SK-N-SH (cell line): ENCODE measurements at regions not wholly inside any gene's neighbourhood (a gene's known extent, or its start where the extent isn't known, plus 50 kb on each side); places are given as distances from the start of the nearest gene placed in this dataset.
"Not testable (repeated sequence)": the region's sequence is repeated elsewhere in the genome, so short reads cannot be mapped to it uniquely, and the experiment has no call there.

Experiments used
- CTCF ChIA-PET: fragments of 300-600, 350-600 bp; formaldehyde crosslinking; extraction: SDS; loops from one replicate; lab custom pipeline; 2021; lab: Yijun Ruan, JAX
- POLR2A ChIA-PET: fragments of 350-600 bp; sonication (Branson Sonifier 250); formaldehyde crosslinking; extraction: SDS; loops from one replicate; lab custom pipeline; 2020; ENCODE audit warnings: antibody characterized with exemption, inconsistent platforms; lab: Yijun Ruan, JAX
- DNase-seq: peaks from one replicate; pipeline ENCODE4 v3.0.0; 2012
- H2AFZ ChIP-seq: fragments of 200-600 bp; sonication (generic); 2 replicates; pipeline ENCODE4 v1.8.1; 2016; ENCODE audit warnings: antibody characterized with exemption, mild to moderate bottlenecking, low read depth
- H3F3A ChIP-seq: fragments of 200-600 bp; sonication (generic); replicated peaks from 2 replicates; pipeline ENCODE3; 2016; ENCODE audit warnings: antibody characterized with exemption, mild to moderate bottlenecking; ENCODE audit not compliant: insufficient read depth
- H3K27ac ChIP-seq, 2 experiments: fragments of 200-500 bp in 1 of 2; fragments of 200-600 bp in 1 of 2; sonication (Bioruptor generic) in 1 of 2; sonication (generic), shearing (Covaris generic) in 1 of 2; 2 replicates each; pipeline versions ENCODE4 v1.5.1 to v1.6.1; 2014 to 2016; ENCODE audit warnings: low read depth in 2 of 2, inconsistent platforms in 1 of 2, low read length in 1 of 2, mild to moderate bottlenecking in 1 of 2, mixed read lengths in 1 of 2
- H3K27me3 ChIP-seq: fragments of 200-600 bp; sonication (generic), shearing (Covaris generic); 2 replicates; pipeline ENCODE4 v1.6.1; 2016; ENCODE audit warnings: mixed run types; ENCODE audit not compliant: insufficient read depth
- H3K36me3 ChIP-seq, 2 experiments: fragments of 200-500 bp in 1 of 2; fragments of 200-600 bp in 1 of 2; sonication (Bioruptor generic) in 1 of 2; sonication (generic) in 1 of 2; replicated peaks in 1 of 2; 2 replicates each; pipeline versions ENCODE3 to v1.5.1; 2014 to 2016; ENCODE audit warnings: low read length in 1 of 2, mild to moderate bottlenecking in 1 of 2; ENCODE audit not compliant: insufficient read depth in 2 of 2, control insufficient read depth in 1 of 2
- H3K4me1 ChIP-seq, 2 experiments: fragments of 200-500 bp in 1 of 2; fragments of 200-600 bp in 1 of 2; sonication (Bioruptor generic) in 1 of 2; sonication (generic), shearing (Covaris generic) in 1 of 2; 2 replicates each; pipeline versions ENCODE4 v1.5.1 to v1.6.1; 2014 to 2016; ENCODE audit warnings: low read depth in 1 of 2, low read length in 1 of 2, mixed run types in 1 of 2; ENCODE audit not compliant: insufficient read depth in 2 of 2, control insufficient read depth in 1 of 2
- H3K4me2 ChIP-seq: fragments of 200-600 bp; sonication (generic), shearing (Covaris generic); 2 replicates; pipeline ENCODE4 v1.6.1; 2017; ENCODE audit warnings: mixed run types
- H3K4me3 ChIP-seq, 2 experiments: fragments of 200-500 bp in 1 of 2; fragments of 200-600 bp in 1 of 2; sonication (Bioruptor generic) in 1 of 2; sonication (generic), shearing (Covaris generic) in 1 of 2; 2 replicates each; pipeline versions ENCODE4 v1.5.1 to v1.8.1; 2014 to 2016; ENCODE audit warnings: low read depth in 2 of 2, inconsistent platforms in 1 of 2, low read length in 1 of 2, mild to moderate bottlenecking in 1 of 2, mixed read lengths in 1 of 2, moderate library complexity in 1 of 2
- H3K79me2 ChIP-seq: fragments of 200-600 bp; sonication (generic); 2 replicates; pipeline ENCODE4 v1.8.1; 2017; ENCODE audit warnings: mild to moderate bottlenecking; ENCODE audit not compliant: insufficient read depth
- H3K9ac ChIP-seq: fragments of 200-600 bp; sonication (generic); 2 replicates; pipeline ENCODE4 v1.6.1; 2017; ENCODE audit warnings: mixed run types
- H3K9me2 ChIP-seq: fragments of 200-600 bp; sonication (generic); 2 replicates; pipeline ENCODE4 v1.6.1; 2017; ENCODE audit warnings: mixed run types
- H3K9me3 ChIP-seq: fragments of 200-600 bp; sonication (generic); 2 replicates; pipeline ENCODE4 v1.6.1; 2017; ENCODE audit warnings: mixed run types, mild to moderate bottlenecking, moderate library complexity
- H4K20me1 ChIP-seq: fragments of 200-600 bp; sonication (generic); 2 replicates; pipeline ENCODE4 v1.6.1; 2017; ENCODE audit warnings: mild to moderate bottlenecking, mixed run types; ENCODE audit not compliant: insufficient read depth
- ELF1 ChIP-seq: IDR thresholded peaks from 2 replicates; pipeline ENCODE4 v1.4.0; 2012
- EZH2phosphoT487 ChIP-seq: fragments of 200-600 bp; sonication (generic); IDR thresholded peaks from 2 replicates; pipeline ENCODE4 v1.6.1; 2017; ENCODE audit warnings: low read depth, mixed run types, mild to moderate bottlenecking, antibody characterized with exemption, moderate library complexity, borderline replicate concordance
- FOXJ3 ChIP-seq: sonication (generic); formaldehyde crosslinking; IDR thresholded peaks from 2 replicates; pipeline ENCODE4 v1.5.1; 2020; ENCODE audit warnings: mild to moderate bottlenecking, missing genetic modification reagents
- MXI1 ChIP-seq: IDR thresholded peaks from 2 replicates; pipeline ENCODE4 v1.6.1; 2012; ENCODE audit warnings: mild to moderate bottlenecking, low read depth, low read length, improper control_type of control experiment
- RAD21 ChIP-seq: IDR thresholded peaks from 2 replicates; pipeline ENCODE4 v1.6.1; 2012; ENCODE audit warnings: mild to moderate bottlenecking, low read length
- RXRA ChIP-seq: IDR thresholded peaks from 2 replicates; pipeline ENCODE4 v1.4.0; 2012; ENCODE audit warnings: low read depth, mild to moderate bottlenecking, borderline replicate concordance
- TCF12 ChIP-seq: IDR thresholded peaks from 2 replicates; pipeline ENCODE4 v1.4.0; 2012
- WGBS: methylation state at CpG from one replicate; pipeline ENCODE4 v1.1.6; 2017; ENCODE audit warnings: low lambda C conversion rate; 5-methylcytosine and 5-hydroxymethylcytosine counted together
- TF ChIP-seq, protein P1 (sequence below): IDR thresholded peaks from 2 replicates; pipeline ENCODE4 v1.4.0; 2012; ENCODE audit warnings: low read depth, borderline replicate concordance
- TF ChIP-seq, protein P2 (sequence below): IDR thresholded peaks from 2 replicates; pipeline ENCODE4 v1.4.0; 2012; ENCODE audit warnings: low read depth, borderline replicate concordance
- TF ChIP-seq, protein P3 (sequence below): fragments of 200-600 bp; sonication (generic); IDR thresholded peaks from 2 replicates; pipeline ENCODE4 v1.6.1; 2017; ENCODE audit warnings: antibody characterized with exemption, mild to moderate bottlenecking, moderate library complexity

DNA sequence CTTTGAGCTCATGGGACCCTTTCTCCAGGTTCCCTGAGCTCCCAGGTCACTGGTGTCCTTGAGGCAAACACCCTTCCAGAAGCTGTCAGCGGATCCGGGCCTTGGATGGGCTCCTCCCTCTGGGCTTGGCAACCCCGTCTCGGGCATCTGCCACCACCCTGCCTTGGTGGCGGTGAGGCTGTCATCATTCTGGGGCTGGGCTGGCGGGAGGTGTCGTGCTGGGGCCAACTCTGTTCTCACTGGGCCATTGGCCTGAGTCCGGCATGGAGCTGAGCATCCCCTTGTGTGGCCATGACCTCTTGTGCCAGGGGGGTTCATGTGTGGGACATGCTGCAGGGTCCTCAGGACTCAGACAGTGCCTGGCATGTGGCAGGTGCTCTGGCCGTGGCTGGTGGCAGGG, 197.6 kb downstream of the LAT start:
- Histone ChIP-seq H3K4me2 (no peak overlapping the region), H2AFZ (no peak overlapping the region), H3K36me3 (no peaks in the 10 kb centered on the region), H3K27ac (peak overlapping the region in 1 of 2 experiments; percentile 56; a peak in 2 of 4 replicates), H3F3A (no peaks in the 10 kb centered on the region), H3K27me3 (no peaks in the 10 kb centered on the region), H3K4me3 (no peak overlapping the region), H3K9me3 (no peaks in the 10 kb centered on the region), H3K79me2 (no peaks in the 10 kb centered on the region), H3K4me1 (peaks cover 0 to 47% of the 10 kb centered on the region in 2 experiments; a peak in 1 of 4 replicates), H3K9me2 (no peaks in the 10 kb centered on the region), H4K20me1 (no peaks in the 10 kb centered on the region), H3K9ac (no peak overlapping the region)
- ChIA-PET POLR2A (no interaction called here), CTCF (interaction anchor here (1.0 kb wide), 1 partner anchor 12 kb away, joined by 3 read pairs; no protein-coding TSS in a partner anchor)
- WGBS = 100% methylated on average over 2 of the region's 9 CpGs
- no peak for TF ChIP-seq RAD21
- TF ChIP-seq TCF12 = no peak
- no peak for TF ChIP-seq FOXJ3 (CRISPR knock-in tag)
- TF ChIP-seq MXI1 = no peak
- no peak for TF ChIP-seq ELF1
- TF ChIP-seq EZH2phosphoT487 = no peak
- TF ChIP-seq RXRA = no peak
- TF ChIP-seq, protein P1, sequence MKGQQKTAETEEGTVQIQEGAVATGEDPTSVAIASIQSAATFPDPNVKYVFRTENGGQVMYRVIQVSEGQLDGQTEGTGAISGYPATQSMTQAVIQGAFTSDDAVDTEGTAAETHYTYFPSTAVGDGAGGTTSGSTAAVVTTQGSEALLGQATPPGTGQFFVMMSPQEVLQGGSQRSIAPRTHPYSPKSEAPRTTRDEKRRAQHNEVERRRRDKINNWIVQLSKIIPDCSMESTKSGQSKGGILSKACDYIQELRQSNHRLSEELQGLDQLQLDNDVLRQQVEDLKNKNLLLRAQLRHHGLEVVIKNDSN = no peak
- TF ChIP-seq, protein P2, sequence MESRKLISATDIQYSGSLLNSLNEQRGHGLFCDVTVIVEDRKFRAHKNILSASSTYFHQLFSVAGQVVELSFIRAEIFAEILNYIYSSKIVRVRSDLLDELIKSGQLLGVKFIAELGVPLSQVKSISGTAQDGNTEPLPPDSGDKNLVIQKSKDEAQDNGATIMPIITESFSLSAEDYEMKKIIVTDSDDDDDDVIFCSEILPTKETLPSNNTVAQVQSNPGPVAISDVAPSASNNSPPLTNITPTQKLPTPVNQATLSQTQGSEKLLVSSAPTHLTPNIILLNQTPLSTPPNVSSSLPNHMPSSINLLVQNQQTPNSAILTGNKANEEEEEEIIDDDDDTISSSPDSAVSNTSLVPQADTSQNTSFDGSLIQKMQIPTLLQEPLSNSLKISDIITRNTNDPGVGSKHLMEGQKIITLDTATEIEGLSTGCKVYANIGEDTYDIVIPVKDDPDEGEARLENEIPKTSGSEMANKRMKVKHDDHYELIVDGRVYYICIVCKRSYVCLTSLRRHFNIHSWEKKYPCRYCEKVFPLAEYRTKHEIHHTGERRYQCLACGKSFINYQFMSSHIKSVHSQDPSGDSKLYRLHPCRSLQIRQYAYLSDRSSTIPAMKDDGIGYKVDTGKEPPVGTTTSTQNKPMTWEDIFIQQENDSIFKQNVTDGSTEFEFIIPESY = no peak
- TF ChIP-seq, protein P3, sequence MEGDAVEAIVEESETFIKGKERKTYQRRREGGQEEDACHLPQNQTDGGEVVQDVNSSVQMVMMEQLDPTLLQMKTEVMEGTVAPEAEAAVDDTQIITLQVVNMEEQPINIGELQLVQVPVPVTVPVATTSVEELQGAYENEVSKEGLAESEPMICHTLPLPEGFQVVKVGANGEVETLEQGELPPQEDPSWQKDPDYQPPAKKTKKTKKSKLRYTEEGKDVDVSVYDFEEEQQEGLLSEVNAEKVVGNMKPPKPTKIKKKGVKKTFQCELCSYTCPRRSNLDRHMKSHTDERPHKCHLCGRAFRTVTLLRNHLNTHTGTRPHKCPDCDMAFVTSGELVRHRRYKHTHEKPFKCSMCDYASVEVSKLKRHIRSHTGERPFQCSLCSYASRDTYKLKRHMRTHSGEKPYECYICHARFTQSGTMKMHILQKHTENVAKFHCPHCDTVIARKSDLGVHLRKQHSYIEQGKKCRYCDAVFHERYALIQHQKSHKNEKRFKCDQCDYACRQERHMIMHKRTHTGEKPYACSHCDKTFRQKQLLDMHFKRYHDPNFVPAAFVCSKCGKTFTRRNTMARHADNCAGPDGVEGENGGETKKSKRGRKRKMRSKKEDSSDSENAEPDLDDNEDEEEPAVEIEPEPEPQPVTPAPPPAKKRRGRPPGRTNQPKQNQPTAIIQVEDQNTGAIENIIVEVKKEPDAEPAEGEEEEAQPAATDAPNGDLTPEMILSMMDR = no peak
- no peak for DNase-seq

DNA sequence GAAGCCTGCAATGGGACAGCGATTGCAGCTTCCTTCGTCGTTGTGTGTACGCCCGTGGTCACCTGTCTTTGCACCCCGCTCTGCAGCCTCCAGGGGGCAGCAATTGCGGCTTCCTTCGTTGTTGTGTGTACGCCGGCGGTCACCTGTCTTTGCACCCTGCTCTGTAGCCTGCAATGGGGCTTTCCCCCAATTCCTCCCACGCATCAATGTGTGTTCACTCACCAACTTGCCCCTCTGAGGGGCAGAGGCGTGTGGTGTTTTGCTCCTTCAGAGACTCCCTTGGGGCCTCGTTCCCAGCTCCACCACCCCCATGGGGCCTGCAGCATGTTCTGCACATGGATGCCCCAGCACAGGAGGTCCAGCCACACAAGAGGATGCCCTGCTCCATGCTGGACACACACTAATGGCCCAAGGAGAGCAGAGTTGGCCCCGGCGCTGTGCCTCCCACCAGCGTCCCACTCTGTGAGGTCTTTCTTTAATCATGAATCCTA, 197.1 kb downstream of the LAT start:
- H3K9ac ChIP-seq, H3K79me2 ChIP-seq, H3K4me3 ChIP-seq, H3K36me3 ChIP-seq, H3K9me2 ChIP-seq, H3F3A ChIP-seq, H4K20me1 ChIP-seq, H2AFZ ChIP-seq, H3K4me2 ChIP-seq, H3K27me3 ChIP-seq, POLR2A ChIA-PET, DNase-seq, H3K9me3 ChIP-seq: not testable (repeated sequence)
- 81% methylated on average over 17 of the region's 17 CpGs for WGBS
- Histone ChIP-seq H3K27ac (peak overlapping the region in 1 of 2 experiments; percentile 56; a peak in 2 of 4 replicates), H3K4me1 (peaks cover 0 to 52% of the 10 kb centered on the region in 2 experiments; a peak in 1 of 4 replicates)
- CTCF ChIA-PET = interaction anchor here (0.6 to 1.0 kb wide), 2 partner anchors 11 to 850 kb away, joined by 3 read pairs; no protein-coding TSS in a partner anchor
- TF ChIP-seq, protein P3 = 0 out of 2 replicates have a peak, but pooled peaks have one; percentile 16
- TF ChIP-seq, all 33 proteins: peak for 1; not testable (repeated sequence) for 32

DNA sequence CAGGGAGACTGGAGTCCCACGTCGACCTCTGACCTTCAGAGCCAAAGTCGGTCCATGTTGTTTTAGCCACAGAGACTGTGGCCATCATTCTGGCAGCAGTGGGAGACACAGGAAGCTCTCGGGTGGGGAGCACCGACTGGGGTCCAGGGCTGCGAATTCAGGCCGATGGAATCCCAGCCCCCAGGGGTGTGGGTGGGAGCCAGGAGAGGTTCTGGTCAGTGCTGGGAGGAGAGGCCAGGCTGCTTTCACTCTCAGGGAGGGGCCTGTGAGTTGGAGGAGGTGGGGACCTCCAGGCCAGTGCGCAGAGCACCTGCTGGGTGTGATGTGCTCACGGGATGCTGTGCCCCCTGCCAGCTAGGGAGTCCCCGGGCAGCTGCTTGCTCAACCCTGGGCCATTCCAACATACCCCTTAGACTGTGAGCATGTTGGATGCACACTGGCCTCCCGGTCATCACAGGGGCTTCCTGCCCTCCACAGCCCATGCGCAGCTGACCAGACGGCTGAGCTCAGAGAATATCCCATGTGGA, 196.5 kb downstream of the LAT start:
- DNase-seq, H2AFZ ChIP-seq, H3K4me3 ChIP-seq, POLR2A ChIA-PET, H3K36me3 ChIP-seq, H3K9ac ChIP-seq, H3F3A ChIP-seq, H3K4me2 ChIP-seq, H3K27me3 ChIP-seq, H3K79me2 ChIP-seq, H4K20me1 ChIP-seq, H3K9me2 ChIP-seq, H3K9me3 ChIP-seq: not testable (repeated sequence)
- H3K4me1 ChIP-seq = peaks cover 0 to 56% of the 10 kb centered on the region in 2 experiments; a peak in 1 of 4 replicates
- peak overlapping the region in 1 of 2 experiments; percentile 55; a peak in 1 of 4 replicates for H3K27ac ChIP-seq
- 84% methylated on average over 8 of the region's 13 CpGs for WGBS
- CTCF ChIA-PET = interaction anchor here (0.6 kb wide), 1 partner anchor 850 kb away, joined by 3 read pairs; no protein-coding TSS in a partner anchor
